ENCODE measurements at regions not wholly inside any gene's neighbourhood (a gene's known extent, or its start where the extent isn't known, plus 50 kb on each side); places are given as distances from the start of the nearest gene placed in this dataset.
"Not testable (repeated sequence)": the region's sequence is repeated elsewhere in the genome, so short reads cannot be mapped to it uniquely, and the experiment has no call there.

DNA sequence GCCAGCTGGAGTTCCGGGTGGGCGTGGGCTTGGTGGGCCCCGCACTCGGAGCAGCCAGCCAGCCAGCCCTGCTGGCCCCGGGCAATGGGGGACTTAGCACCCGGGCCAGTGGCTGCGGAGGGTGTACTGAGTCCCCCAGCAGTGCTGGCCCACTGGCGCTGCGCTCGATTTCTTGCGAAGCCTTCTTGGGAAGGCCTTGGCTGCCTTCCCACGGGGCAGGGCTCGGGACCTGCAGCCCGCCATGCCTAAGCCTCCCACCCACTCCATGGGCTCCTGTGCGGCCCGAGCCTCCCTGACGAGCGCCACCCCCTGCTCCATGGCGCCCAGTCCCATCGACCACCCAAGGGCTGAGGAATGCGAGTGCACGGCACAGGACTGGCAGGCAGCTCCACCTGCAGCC lies 321.6 kb downstream of the SH2D4B start:
- TF ChIP-seq, protein P1, sequence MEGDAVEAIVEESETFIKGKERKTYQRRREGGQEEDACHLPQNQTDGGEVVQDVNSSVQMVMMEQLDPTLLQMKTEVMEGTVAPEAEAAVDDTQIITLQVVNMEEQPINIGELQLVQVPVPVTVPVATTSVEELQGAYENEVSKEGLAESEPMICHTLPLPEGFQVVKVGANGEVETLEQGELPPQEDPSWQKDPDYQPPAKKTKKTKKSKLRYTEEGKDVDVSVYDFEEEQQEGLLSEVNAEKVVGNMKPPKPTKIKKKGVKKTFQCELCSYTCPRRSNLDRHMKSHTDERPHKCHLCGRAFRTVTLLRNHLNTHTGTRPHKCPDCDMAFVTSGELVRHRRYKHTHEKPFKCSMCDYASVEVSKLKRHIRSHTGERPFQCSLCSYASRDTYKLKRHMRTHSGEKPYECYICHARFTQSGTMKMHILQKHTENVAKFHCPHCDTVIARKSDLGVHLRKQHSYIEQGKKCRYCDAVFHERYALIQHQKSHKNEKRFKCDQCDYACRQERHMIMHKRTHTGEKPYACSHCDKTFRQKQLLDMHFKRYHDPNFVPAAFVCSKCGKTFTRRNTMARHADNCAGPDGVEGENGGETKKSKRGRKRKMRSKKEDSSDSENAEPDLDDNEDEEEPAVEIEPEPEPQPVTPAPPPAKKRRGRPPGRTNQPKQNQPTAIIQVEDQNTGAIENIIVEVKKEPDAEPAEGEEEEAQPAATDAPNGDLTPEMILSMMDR (IDR thresholded peaks at IDR 0.05), result not testable (repeated sequence)
- not testable (repeated sequence) for TF ChIP-seq POLR2A (IDR thresholded peaks at IDR 0.05; ENCODE audit: low read depth); EP300 (IDR thresholded peaks at IDR 0.05)

All from esophagus muscularis mucosa (tissue), 4 donors.